RKO (cell line): ENCODE measurements at regions not wholly inside any gene's neighbourhood (a gene's known extent, or its start where the extent isn't known, plus 50 kb on each side); places are given as distances from the start of the nearest gene placed in this dataset.

Experiments used
- DNase-seq: peaks from one replicate; pipeline ENCODE4 v3.0.0-alpha.2; 2016; ENCODE audit warnings: low spot score

- DNase-seq = no peak
These were observed 117.7 kb upstream of the GSC start for GRCh38 chr14:94887591-94887990.

- DNase-seq = no peak
These were observed 117.0 kb upstream of the GSC start for GRCh38 chr14:94886931-94887330.

GRCh38 chr14:94885481-94886155 is 115.7 kb upstream of the GSC start:
- DNase-seq = no peak

GRCh38 chr14:94884616-94885230 is 114.8 kb upstream of the GSC start:
- no peak for DNase-seq

- DNase-seq = no peak
These were observed 112.5 kb upstream of the GSC start for GRCh38 chr14:94882401-94882800.

GRCh38 chr14:94880876-94881275 is 111.0 kb upstream of the GSC start:
- DNase-seq = no peak

GRCh38 chr14:94880106-94880505 is 110.2 kb upstream of the GSC start:
- no peak for DNase-seq

- no peak for DNase-seq
These were observed 109.6 kb upstream of the GSC start for GRCh38 chr14:94879537-94879936.

GRCh38 chr14:94876306-94876705 is 106.4 kb upstream of the GSC start:
- no peak for DNase-seq

GRCh38 chr14:94875256-94875655 is 105.3 kb upstream of the GSC start:
- DNase-seq = no peak

GRCh38 chr14:94868772-94869072 is 98.8 kb upstream of the GSC start:
- no peak for DNase-seq

GRCh38 chr14:94867946-94868771 is 98.2 kb upstream of the GSC start:
- peak; percentile 1 for DNase-seq

GRCh38 chr14:94867209-94867608 is 97.3 kb upstream of the GSC start:
- DNase-seq = no peak

- DNase-seq = no peak
These were observed 94.7 kb upstream of the GSC start for GRCh38 chr14:94864387-94865195.

GRCh38 chr14:94863366-94863765 is 93.5 kb upstream of the GSC start:
- DNase-seq = no peak

- no peak for DNase-seq
These were observed 88.0 kb upstream of the GSC start for GRCh38 chr14:94857950-94858349.

GRCh38 chr14:94853920-94854319 is 84.0 kb upstream of the GSC start:
- DNase-seq = no peak

GRCh38 chr14:94850309-94851211 is 80.6 kb upstream of the GSC start:
- no peak for DNase-seq

- no peak for DNase-seq
These were observed 74.8 kb upstream of the GSC start for GRCh38 chr14:94844593-94845152.

- no peak for DNase-seq
These were observed 70.6 kb upstream of the GSC start for GRCh38 chr14:94840467-94840866.

GRCh38 chr14:94839348-94839747 is 69.4 kb upstream of the GSC start:
- DNase-seq = no peak
